ENCODE measurements at regions not wholly inside any gene's neighbourhood (a gene's known extent, or its start where the extent isn't known, plus 50 kb on each side); places are given as distances from the start of the nearest gene placed in this dataset.
"Not testable (repeated sequence)": the region's sequence is repeated elsewhere in the genome, so short reads cannot be mapped to it uniquely, and the experiment has no call there.

DNA sequence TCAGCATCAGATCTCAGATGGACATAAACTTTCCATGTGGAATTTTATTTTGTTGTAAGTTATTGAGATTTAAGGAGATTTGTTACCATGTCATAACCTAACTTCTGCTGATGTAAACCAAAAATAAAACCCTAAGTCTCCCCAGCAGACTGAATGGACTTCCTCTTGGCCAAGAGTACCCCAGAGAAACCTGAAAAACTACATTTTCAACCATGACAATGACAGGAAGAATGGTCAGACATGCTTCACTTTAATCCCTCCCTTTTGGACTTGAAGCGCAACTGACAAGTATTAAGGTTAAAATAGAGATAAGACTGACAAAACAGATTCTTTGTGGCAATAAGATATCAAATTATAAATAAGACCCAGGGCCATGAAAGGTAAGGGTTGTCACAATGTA, 579.7 kb upstream of the RAG2 start:
- no peak for DNase-seq (ENCODE audit: low spot score)
- in situ Hi-C loops (cut with HindIII; ENCODE audit: low sequenced_read_pairs), result no loop called here

- in situ Hi-C loops (cut with HindIII; ENCODE audit: low sequenced_read_pairs), result no loop called here
- DNase-seq (ENCODE audit: low spot score), result no peak
These were observed 573.4 kb upstream of the RAG2 start for GRCh38 chr11:37171451-37171850.

GRCh38 chr11:37170311-37170710, 572.3 kb upstream of the RAG2 start:
- in situ Hi-C loops (cut with HindIII; ENCODE audit: low sequenced_read_pairs), result no loop called here

DNA sequence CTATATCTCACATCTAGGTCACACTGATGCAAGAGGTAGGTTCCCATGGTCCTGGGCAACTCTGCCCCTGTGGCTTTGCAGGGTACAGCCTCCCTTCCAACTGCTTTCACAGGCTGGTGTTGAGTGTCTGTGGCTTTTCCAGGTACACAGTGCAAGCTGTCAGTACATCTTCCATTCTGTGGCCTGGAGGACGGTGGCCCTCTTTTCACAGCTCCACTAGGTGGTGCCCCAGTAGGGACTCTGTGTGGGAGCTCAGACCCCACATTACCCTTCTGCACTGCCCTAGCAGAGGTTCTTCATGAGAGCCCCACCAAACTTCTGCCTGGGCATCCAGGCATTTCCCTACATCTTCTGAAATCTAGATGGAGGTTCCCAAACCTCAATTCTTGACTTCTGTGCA, 547.4 kb upstream of the RAG2 start:
- in situ Hi-C loops (cut with HindIII; ENCODE audit: low sequenced_read_pairs); DNase-seq (ENCODE audit: low spot score): not testable (repeated sequence)

More at GRCh38 chr11:37170311-37170710, 572.3 kb upstream of the RAG2 start:
- no peak for DNase-seq (ENCODE audit: low spot score)

GRCh38 chr11:37142591-37142990, 544.6 kb upstream of the RAG2 start:
- DNase-seq (ENCODE audit: low spot score), result no peak
- in situ Hi-C loops (cut with HindIII; ENCODE audit: low sequenced_read_pairs), result no loop called here

- in situ Hi-C loops (cut with HindIII; ENCODE audit: low sequenced_read_pairs), result no loop called here
- DNase-seq (ENCODE audit: low spot score), result no peak
These were observed 543.7 kb upstream of the RAG2 start for GRCh38 chr11:37141707-37142106.

- DNase-seq (ENCODE audit: low spot score); in situ Hi-C loops (cut with HindIII; ENCODE audit: low sequenced_read_pairs): not testable (repeated sequence)
These were observed 537.6 kb upstream of the RAG2 start for GRCh38 chr11:37135606-37136005.

DNA sequence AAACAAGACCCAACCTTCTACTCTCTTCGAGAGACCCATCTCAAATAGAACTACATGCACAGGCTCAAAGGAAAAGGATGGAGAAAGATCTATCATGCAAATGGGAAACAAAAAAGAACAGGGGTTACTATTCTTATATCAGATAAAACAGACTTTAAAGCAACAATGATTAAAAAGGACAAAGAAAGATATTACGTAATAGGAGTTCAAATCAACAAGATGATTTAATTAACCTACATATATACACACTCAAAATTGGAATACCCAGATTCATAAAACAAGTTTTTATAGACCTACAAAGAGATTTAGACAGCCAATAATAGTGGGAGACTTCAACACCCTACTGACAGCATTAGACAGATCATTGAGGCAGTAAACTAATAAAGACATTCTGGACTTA, 536.6 kb upstream of the RAG2 start:
- DNase-seq (ENCODE audit: low spot score), result no peak
- in situ Hi-C loops (cut with HindIII; ENCODE audit: low sequenced_read_pairs), result no loop called here

- no peak for DNase-seq (ENCODE audit: low spot score)
- in situ Hi-C loops (cut with HindIII; ENCODE audit: low sequenced_read_pairs), result no loop called here
These were observed 526.3 kb upstream of the RAG2 start for GRCh38 chr11:37124384-37124783.

- in situ Hi-C loops (cut with HindIII; ENCODE audit: low sequenced_read_pairs), result no loop called here
- DNase-seq (ENCODE audit: low spot score), result no peak
These were observed 517.9 kb upstream of the RAG2 start for GRCh38 chr11:37115963-37116362.

DNA sequence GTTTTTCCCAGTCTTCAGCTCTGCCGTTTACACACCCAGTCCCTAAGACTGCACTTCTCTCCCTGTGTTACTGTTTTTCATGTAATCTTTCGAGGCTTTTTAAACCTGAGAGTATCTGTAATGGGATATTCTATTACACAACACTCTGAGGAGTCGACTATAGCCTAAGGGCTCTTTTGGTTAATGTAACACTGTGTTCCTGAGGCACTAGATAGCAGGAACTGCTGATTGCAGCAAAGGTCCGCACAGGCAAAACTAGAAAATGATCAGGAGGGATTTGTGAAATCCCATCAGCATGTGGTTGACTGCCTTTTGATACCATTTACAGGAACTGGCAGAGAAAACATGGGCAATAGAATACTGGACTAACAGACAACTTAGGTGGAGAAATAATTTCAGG, 512.3 kb upstream of the RAG2 start:
- DNase-seq (ENCODE audit: low spot score), result no peak
- in situ Hi-C loops (cut with HindIII; ENCODE audit: low sequenced_read_pairs), result no loop called here

DNA sequence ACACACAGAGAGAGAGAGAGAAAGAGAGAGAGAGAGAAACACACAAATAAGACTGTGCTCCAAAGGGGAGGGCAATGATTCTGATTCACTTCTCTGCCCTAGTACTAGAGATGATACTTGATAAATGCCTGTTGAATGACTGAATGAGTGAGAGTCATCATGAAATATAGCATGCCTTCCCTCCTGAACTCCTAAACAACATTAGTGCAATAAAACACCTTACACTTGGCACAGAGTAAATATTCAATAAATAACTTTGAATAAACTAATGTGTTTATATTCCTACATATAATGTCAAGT, 511.2 kb upstream of the RAG2 start:
- DNase-seq (ENCODE audit: low spot score), result no peak

DNA sequence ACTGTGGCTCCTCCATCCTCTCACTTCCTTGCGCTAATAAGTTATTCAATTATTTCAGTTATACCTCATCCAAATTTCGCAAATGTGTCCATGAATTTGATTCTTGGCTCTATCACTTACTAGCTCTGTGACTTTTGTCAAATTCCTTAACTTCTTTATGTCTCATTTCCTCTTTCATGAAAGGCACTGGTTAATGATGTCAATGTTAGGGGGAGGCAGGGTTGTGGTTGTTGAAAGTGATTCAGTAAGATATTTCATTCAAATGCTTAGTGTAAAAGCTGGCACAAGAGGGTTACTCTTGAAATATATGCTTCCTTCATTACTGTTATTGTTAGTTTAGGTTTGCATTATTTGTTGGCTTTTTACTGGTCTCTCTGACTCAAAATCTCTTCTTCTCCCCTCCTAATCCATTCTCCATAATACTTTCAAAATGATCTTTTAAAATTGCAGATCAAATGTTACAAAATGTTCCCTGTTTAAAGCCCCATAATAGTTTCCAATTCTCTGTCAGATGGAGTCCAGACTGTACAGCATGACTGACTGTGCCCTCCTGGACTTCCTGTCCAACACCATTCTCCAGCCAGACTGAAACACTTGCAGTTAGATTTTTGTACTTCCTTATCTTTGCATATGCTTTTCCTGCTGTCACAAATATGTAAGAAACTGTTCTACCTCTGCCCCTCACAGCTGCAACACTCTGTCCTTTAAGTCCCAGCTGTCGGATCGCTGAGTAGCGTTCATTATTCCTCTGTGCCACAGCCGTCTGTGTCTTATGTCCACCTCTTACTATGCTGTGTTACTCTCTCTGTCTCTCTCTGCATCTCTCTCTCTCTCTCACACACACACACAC, 510.6 kb upstream of the RAG2 start:
- in situ Hi-C loops (cut with HindIII; ENCODE audit: low sequenced_read_pairs), result no loop called here
- DNase-seq (ENCODE audit: low spot score), result no peak

More for the DNA sequence above, 511.2 kb upstream of the RAG2 start:
- in situ Hi-C loops (cut with HindIII; ENCODE audit: low sequenced_read_pairs), result no loop called here

DNA sequence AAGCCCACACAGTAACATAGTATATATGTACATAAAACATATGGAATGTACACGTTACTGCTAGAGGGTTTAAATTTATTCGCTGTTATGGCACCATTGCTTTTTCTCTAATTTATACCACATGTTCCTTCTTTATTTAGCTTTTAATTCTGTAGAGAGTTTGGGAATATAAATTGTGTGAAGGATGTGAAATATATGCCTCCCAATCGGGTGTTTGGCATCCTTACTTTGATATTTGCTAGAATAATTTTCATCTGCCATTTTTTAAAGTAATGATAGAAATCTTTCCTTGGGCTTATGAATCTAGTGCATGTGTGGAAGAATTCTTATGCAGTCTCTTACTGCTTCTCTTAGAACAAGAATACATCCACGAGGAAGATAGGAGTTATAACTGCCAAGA, 509.8 kb upstream of the RAG2 start:
- in situ Hi-C loops (cut with HindIII; ENCODE audit: low sequenced_read_pairs), result no loop called here

DNA sequence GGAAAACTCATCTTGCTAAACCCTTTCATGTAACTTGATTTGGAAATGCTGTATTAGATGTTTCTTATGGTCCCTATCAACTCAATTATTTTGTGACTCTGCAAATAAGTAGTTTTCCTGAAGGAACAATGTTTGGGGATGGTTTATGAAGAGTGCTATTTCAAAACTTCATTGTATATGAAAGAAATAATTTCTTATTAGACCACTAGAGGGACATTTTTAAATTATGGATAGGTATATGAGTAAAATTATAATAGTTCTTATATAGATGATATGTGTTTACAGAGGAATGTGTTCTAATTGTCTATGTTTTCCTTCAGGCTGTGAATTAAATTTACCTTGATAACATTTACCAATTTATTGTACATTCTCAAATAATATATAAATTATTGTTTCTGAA, 509.4 kb upstream of the RAG2 start:
- in situ Hi-C loops (cut with HindIII; ENCODE audit: low sequenced_read_pairs), result no loop called here
- no peak for DNase-seq (ENCODE audit: low spot score)

More for the DNA sequence above, 509.8 kb upstream of the RAG2 start:
- no peak for DNase-seq (ENCODE audit: low spot score)

- DNase-seq (ENCODE audit: low spot score), result no peak
- in situ Hi-C loops (cut with HindIII; ENCODE audit: low sequenced_read_pairs), result no loop called here
These were observed 507.4 kb upstream of the RAG2 start for GRCh38 chr11:37105427-37105826.

DNA sequence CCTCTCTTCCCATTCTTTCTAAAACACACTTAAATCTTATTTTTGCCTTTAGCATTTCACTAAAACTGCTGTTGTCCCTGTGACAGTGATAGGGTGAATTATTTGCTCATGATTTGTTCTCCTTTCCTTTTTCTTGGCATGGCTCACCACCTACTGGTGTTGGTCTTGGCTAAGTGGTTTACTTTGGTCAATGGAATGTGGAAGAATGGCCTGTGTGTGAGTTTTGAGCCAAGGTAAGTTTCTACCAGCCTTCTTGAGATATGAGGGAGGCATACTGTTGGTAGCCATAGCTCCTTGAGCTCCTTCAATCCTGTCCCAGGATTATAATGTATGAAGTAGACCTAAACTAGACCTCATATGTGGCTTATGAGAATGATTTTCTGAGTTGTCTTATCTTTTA, 506.3 kb upstream of the RAG2 start:
- in situ Hi-C loops (cut with HindIII; ENCODE audit: low sequenced_read_pairs), result no loop called here
- no peak for DNase-seq (ENCODE audit: low spot score)

DNA sequence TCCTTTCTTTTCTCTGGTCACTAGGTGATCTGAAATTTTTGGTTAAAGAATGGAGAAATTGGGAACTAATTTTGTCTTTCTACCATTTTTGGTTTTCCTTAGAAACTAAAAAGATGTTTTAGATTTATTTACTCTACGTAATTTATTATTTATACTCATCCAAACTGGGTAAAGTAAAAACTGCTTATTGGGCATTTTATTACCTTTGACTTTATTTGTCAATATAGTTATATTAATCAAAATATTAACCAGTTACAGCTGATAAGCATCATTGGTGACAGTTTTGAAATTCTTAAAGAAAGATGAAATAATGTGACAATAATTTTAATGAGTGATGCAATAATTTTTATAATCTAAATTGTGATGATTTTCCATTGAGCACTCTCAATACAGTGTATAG, 502.0 kb upstream of the RAG2 start:
- in situ Hi-C loops (cut with HindIII; ENCODE audit: low sequenced_read_pairs), result no loop called here
- DNase-seq (ENCODE audit: low spot score), result no peak

DNA sequence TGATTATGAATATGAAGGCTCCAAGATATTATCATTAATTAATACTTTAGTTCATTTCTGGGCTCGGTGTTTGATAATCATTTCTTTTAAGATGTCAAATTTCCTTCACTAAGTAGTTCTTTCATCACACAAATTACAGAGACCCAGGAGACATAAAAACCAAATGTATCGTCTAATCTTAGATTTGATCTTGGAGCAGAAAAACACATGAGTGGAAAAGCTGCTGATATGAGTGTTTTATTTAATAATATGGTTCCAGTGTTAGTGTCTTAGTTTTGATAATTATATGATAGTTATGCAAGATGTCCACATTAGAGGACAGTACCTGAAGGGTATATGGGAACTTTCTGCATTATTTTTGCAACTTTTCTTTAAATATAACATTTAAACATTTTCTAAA, 494.5 kb upstream of the RAG2 start:
- DNase-seq (ENCODE audit: low spot score), result no peak
- in situ Hi-C loops (cut with HindIII; ENCODE audit: low sequenced_read_pairs), result no loop called here

- DNase-seq (ENCODE audit: low spot score), result no peak
- in situ Hi-C loops (cut with HindIII; ENCODE audit: low sequenced_read_pairs), result no loop called here
These were observed 491.4 kb upstream of the RAG2 start for GRCh38 chr11:37089439-37089838.

DNA sequence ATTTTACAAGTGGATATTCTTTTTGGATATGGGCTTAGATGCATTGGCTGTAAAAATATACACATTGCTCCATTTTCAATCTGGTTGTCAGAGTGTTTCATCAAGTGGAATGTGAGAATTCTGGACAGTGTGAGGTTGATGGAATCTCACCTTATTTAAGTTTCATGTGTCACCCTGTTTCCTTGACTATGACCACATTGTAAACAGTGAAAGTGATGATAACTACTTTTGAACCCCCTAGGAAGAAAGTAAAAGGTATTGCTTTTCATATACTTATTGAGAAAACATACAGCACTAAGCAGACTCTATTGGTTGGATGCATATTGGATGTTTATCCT, 490.5 kb upstream of the RAG2 start:
- no peak for DNase-seq (ENCODE audit: low spot score)
- in situ Hi-C loops (cut with HindIII; ENCODE audit: low sequenced_read_pairs), result no loop called here

Measured in G401 (cell line).